ENCODE measurements at regions not wholly inside any gene's neighbourhood (a gene's known extent, or its start where the extent isn't known, plus 50 kb on each side); places are given as distances from the start of the nearest gene placed in this dataset.

- TF ChIP-seq POLR2A (IDR thresholded peaks at IDR 0.05; ENCODE audit: low read depth, low read length) (no peak), CTCF (IDR thresholded peaks at IDR 0.05; ENCODE audit: extremely low read depth in 1 of 2, insufficient read depth in 1 of 2, low read depth in 1 of 2, low read length in 2 of 2) (no peak), MYC (IDR thresholded peaks at IDR 0.05; ENCODE audit: low read depth, low read length) (no peak), EZH2 (IDR thresholded peaks at IDR 0.05; ENCODE audit: borderline replicate concordance, low read depth, low read length, severe bottlenecking) (no peak), POLR2AphosphoS5 (IDR thresholded peaks at IDR 0.05; ENCODE audit: insufficient read depth, low read depth, low read length) (no peak)
Observed at GRCh38 chr10:3491571-3491970, 293.4 kb downstream of the KLF6 start.
